Natural killer cell (primary cell): ENCODE measurements at regions not wholly inside any gene's neighbourhood (a gene's known extent, or its start where the extent isn't known, plus 50 kb on each side); places are given as distances from the start of the nearest gene placed in this dataset.

Experiments used
- ATAC-seq, 3 donors: fragments of 150-1000 bp in 2 of 3; fragments of 200-7000 bp in 1 of 3; cut with Tn5 transposase; 1 replicate in 1 of 3; 2 replicates in 2 of 3; pipeline ENCODE4 v1.10.0; 2021; ENCODE audit warnings: mild to moderate bottlenecking in 2 of 3, moderate library complexity in 2 of 3
- DNase-seq, 2 donors: peaks; one replicate each; pipeline versions ENCODE4 v3.0.0 to v3.0.0-alpha.2; 2013 to 2021; ENCODE audit warnings: mixed read lengths in 1 of 2
- H3K27ac ChIP-seq: one replicate; pipeline ENCODE4 v1.5.1; 2013; ENCODE audit warnings: mild to moderate bottlenecking, low read length
- H3K27me3 ChIP-seq: one replicate; pipeline ENCODE4 v1.6.1; 2013; ENCODE audit warnings: low read length; ENCODE audit not compliant: control insufficient read depth, insufficient read depth
- H3K36me3 ChIP-seq: one replicate; pipeline ENCODE4 v1.6.1; 2013; ENCODE audit warnings: low read length; ENCODE audit not compliant: control insufficient read depth, insufficient read depth
- H3K4me1 ChIP-seq: one replicate; pipeline ENCODE4 v1.6.1; 2013; ENCODE audit warnings: low read length; ENCODE audit not compliant: control insufficient read depth, insufficient read depth
- H3K4me3 ChIP-seq: one replicate; pipeline ENCODE4 v1.5.1; 2013; ENCODE audit warnings: low read length
- H3K9me3 ChIP-seq: one replicate; pipeline ENCODE4 v1.6.1; 2013; ENCODE audit warnings: low read length; ENCODE audit not compliant: control insufficient read depth, insufficient read depth
- H3K27ac Mint-ChIP-seq, 2 donors: one replicate each; pipeline ENCODE4 v1.8.0; 2022; ENCODE audit warnings: mild to moderate bottlenecking in 2 of 2, mixed read lengths in 2 of 2, moderate library complexity in 1 of 2
- H3K27me3 Mint-ChIP-seq, 2 donors: one replicate each; pipeline ENCODE4 v1.8.0; 2022; ENCODE audit warnings: low read depth in 2 of 2, mixed read lengths in 2 of 2
- H3K36me3 Mint-ChIP-seq: one replicate; pipeline ENCODE4 v1.8.0; 2022; ENCODE audit warnings: mixed read lengths
- H3K4me1 Mint-ChIP-seq, 2 donors: one replicate each; pipeline ENCODE4 v1.8.0; 2022; ENCODE audit warnings: mixed read lengths in 2 of 2
- H3K4me3 Mint-ChIP-seq: one replicate; pipeline ENCODE4 v1.8.0; 2022; ENCODE audit warnings: mild to moderate bottlenecking, moderate library complexity, mixed read lengths
- H3K9me3 Mint-ChIP-seq, 2 donors: one replicate each; pipeline ENCODE4 v1.8.0; 2022; ENCODE audit warnings: mixed read lengths in 2 of 2
- WGBS: methylation state at CpG from one replicate; pipeline ENCODE4 v1.1.7; 2013; ENCODE audit warnings: missing lambda C conversion rate; ENCODE audit not compliant: insufficient coverage; 5-methylcytosine and 5-hydroxymethylcytosine counted together
- intact Hi-C: fragments of 100-400 bp; cut with micrococcal nuclease; formaldehyde crosslinking; loops from one replicate; pipeline ENCODE4 v1.14.2; 2022
- TF ChIP-seq, protein P1 (sequence below): fragments of 200-600 bp; IDR thresholded peaks from one replicate; pipeline ENCODE4 v1.8.0; 2022; ENCODE audit warnings: antibody characterized with exemption

DNA sequence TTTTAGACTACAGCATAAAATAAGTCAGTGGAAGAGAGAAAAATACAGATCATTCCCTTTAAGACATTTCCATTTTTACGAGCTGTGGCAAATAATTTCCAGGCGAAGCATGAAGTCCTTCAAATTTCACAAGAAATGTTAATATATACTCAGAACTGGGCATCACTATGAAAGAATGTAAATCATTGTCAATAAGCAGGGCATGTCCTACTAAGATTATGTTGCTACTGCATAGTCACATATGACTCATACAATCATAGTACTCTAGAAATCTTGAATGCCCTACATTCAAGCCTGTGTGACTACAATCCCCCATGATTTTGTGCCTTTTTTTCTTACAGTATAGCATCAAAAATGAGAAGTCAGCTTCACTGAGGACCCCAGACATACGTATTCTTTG, 485.2 kb upstream of the FTMT start:
- ATAC-seq (no peak), DNase-seq (no peak)
- Histone ChIP-seq H3K27me3 (no peaks in the 10 kb centered on the region), H3K36me3 (no peaks in the 10 kb centered on the region), H3K4me1 (no peaks in the 10 kb centered on the region), H3K9me3 (no peaks in the 10 kb centered on the region), H3K27ac (no peak overlapping the region), H3K4me3 (no peak overlapping the region)
- no peaks in the 10 kb centered on the region for H3K4me1 Mint-ChIP-seq
- no peak overlapping the region for H3K27ac Mint-ChIP-seq
- H3K27me3 Mint-ChIP-seq, result no peaks in the 10 kb centered on the region
- WGBS, result 73% methylated on average over 2 of the region's 3 CpGs
- H3K36me3 Mint-ChIP-seq, result no peaks in the 10 kb centered on the region
- TF ChIP-seq, protein P1, sequence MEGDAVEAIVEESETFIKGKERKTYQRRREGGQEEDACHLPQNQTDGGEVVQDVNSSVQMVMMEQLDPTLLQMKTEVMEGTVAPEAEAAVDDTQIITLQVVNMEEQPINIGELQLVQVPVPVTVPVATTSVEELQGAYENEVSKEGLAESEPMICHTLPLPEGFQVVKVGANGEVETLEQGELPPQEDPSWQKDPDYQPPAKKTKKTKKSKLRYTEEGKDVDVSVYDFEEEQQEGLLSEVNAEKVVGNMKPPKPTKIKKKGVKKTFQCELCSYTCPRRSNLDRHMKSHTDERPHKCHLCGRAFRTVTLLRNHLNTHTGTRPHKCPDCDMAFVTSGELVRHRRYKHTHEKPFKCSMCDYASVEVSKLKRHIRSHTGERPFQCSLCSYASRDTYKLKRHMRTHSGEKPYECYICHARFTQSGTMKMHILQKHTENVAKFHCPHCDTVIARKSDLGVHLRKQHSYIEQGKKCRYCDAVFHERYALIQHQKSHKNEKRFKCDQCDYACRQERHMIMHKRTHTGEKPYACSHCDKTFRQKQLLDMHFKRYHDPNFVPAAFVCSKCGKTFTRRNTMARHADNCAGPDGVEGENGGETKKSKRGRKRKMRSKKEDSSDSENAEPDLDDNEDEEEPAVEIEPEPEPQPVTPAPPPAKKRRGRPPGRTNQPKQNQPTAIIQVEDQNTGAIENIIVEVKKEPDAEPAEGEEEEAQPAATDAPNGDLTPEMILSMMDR, result no peak
- peaks cover 8 to 12% of the 10 kb centered on the region in 2 donors for H3K9me3 Mint-ChIP-seq
- intact Hi-C loops, result no loop called here
- H3K4me3 Mint-ChIP-seq, result no peak overlapping the region

DNA sequence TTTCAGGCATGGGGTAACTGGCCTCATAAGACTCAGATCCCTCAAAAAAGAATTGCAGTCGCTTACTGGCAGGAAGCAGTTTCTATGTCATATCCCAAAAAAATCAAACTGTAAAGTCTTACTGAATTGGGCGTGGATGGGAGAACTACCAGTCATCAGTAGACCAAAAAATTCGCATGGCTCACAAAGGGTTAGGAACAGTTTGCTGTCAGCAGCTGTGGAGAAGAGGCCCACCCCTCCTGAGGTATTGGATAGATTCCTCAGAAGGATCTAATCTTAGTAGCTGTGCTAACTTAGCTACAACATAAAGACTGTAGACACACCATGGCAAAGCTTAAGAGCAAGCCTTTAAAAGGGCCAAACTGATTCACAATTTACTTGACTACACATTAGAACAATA, 478.3 kb upstream of the FTMT start:
- intact Hi-C loops, result no loop called here
- Mint-ChIP-seq H3K27ac (no peak overlapping the region), H3K9me3 (peaks cover 7 to 17% of the 10 kb centered on the region in 2 donors), H3K4me1 (no peaks in the 10 kb centered on the region), H3K27me3 (no peaks in the 10 kb centered on the region), H3K4me3 (no peak overlapping the region), H3K36me3 (peaks cover 7% of the 10 kb centered on the region)
- Histone ChIP-seq H3K27ac (no peak overlapping the region), H3K4me3 (no peak overlapping the region), H3K4me1 (no peaks in the 10 kb centered on the region), H3K9me3 (peaks cover 3% of the 10 kb centered on the region), H3K27me3 (no peaks in the 10 kb centered on the region), H3K36me3 (no peaks in the 10 kb centered on the region)
- TF ChIP-seq, protein P1, result no peak
- ATAC-seq, result no peak
- no peak for DNase-seq
- WGBS, result 92% methylated on average over 3 of the region's 3 CpGs

DNA sequence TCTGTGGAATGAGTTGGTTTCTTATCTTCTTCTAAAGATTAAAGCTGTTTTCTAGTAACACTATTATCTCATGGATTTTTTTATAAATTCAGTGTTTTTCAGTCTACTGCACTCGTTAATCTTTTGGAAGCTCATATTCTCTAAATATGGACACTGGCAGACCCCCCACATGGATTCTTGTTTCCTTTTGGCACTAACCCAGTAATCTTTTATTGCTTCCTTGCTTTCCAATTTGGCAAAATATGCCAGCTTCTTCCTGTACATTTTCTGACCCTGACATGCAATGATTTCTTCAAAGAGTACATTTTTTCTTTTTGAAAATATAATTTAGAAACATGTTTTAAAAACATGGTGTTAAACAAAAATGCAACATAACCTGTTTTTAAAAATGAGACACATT, 474.2 kb upstream of the FTMT start:
- Mint-ChIP-seq H3K4me3 (no peak overlapping the region), H3K4me1 (no peaks in the 10 kb centered on the region), H3K27me3 (no peaks in the 10 kb centered on the region), H3K36me3 (peaks cover 4% of the 10 kb centered on the region), H3K27ac (no peak overlapping the region), H3K9me3 (peaks cover 7 to 13% of the 10 kb centered on the region in 2 donors)
- H3K36me3 ChIP-seq, result no peaks in the 10 kb centered on the region
- TF ChIP-seq, protein P1, result no peak
- WGBS, result 29% methylated on average over 1 of the region's 1 CpG
- no peak overlapping the region for H3K4me3 ChIP-seq
- H3K9me3 ChIP-seq, result peaks cover 3% of the 10 kb centered on the region
- H3K27ac ChIP-seq, result no peak overlapping the region
- no peaks in the 10 kb centered on the region for H3K4me1 ChIP-seq
- ATAC-seq (no peak), DNase-seq (no peak)
- intact Hi-C loops, result no loop called here
- no peaks in the 10 kb centered on the region for H3K27me3 ChIP-seq

DNA sequence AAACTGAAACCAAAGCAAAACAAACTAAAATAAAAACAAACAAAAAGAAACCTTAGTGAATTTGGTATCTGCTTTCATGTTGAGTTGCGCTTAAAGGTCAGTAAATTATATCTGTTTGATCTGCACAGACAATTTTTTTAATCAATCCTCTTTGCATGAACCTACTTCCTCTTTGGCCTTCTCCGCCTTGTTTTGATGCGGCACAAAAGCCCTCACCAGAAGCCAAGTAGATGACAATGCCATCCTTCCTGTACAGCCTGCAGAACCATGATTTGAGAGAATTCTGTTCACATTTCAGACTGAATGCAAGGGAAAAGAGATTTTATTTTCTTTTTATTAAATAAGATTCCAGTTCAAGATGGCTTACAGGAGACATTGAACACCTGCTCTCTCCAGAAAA, 473.6 kb upstream of the FTMT start:
- no peaks in the 10 kb centered on the region for H3K36me3 Mint-ChIP-seq
- peaks cover 3% of the 10 kb centered on the region for H3K9me3 ChIP-seq
- no peaks in the 10 kb centered on the region for H3K27me3 ChIP-seq
- H3K4me1 Mint-ChIP-seq, result no peaks in the 10 kb centered on the region
- peaks cover 7 to 11% of the 10 kb centered on the region in 2 donors for H3K9me3 Mint-ChIP-seq
- DNase-seq, result no peak
- H3K4me1 ChIP-seq, result no peaks in the 10 kb centered on the region
- H3K4me3 Mint-ChIP-seq, result no peak overlapping the region
- no peak overlapping the region for H3K27ac Mint-ChIP-seq
- no peak overlapping the region for H3K27ac ChIP-seq
- TF ChIP-seq, protein P1, result no peak
- no peak overlapping the region for H3K4me3 ChIP-seq
- H3K36me3 ChIP-seq, result no peaks in the 10 kb centered on the region
- no peak for ATAC-seq
- no peaks in the 10 kb centered on the region for H3K27me3 Mint-ChIP-seq
- WGBS, result 27% methylated on average over 3 of the region's 3 CpGs
- intact Hi-C loops, result no loop called here
